NCI-H187 (cell line): ENCODE measurements at regions not wholly inside any gene's neighbourhood (a gene's known extent, or its start where the extent isn't known, plus 50 kb on each side); places are given as distances from the start of the nearest gene placed in this dataset.

Source experiments
- DNase-seq, 2 experiments: peaks; one replicate each; lab custom pipeline; 2025; lab: John Stamatoyannopoulos, UW

DNA sequence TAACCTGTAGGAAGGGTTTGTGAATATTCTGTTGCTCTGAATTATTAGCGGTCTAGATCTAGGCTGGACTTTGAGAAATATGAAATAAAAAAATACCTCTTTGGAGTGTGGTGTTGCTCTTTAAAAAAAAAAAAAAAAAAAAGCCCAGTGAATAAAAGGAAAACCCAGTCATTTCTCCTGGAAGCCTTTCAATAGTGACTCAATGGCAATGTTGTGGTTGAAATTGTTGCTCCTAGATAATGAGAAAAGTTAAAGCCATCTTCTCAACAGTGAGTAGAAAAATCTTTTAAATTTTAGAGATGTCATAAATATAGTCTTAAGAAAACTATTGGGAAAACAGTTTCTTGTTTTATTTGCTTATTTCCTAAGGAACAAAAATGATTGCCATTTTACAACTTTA, 135.3 kb downstream of the RFC3 start:
- DNase-seq = no peak

DNA sequence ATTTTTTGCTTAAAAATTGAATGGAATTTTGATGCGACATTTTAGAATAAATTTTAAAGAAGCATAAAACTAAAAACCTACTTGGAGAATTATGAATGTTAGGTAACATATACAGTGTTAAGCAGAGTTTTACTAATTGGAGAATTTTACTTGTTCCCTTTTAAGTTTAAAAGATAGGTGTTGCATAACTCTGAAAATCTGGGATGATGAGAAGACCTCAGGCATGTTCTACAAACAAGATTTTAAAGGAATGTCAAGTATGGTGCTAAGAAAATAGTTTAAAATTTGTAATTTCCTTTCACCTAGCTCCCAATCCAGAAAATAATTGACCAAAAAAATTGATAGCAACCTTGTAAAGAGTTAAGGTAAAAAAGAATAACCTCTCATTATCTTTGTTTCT, 135.8 kb downstream of the RFC3 start:
- no peak for DNase-seq

DNA sequence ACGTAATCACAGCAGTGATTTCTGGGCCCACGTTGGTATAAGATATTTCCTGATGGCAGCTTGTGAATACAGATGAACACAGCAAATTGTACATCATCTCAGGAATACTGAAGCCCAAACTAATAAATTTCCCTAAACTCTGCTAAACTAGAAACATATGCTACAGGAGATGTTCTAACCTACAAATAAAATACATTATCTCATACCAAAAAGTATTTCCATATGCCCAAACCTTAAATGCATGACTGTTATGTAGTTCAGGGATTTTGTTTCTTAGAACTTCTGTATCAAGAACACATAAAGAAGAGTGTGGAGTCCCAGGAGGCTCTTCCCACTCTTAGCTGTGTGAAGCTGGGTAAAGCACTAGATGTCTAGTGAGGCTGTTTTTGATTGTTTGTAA, 138.4 kb downstream of the RFC3 start:
- DNase-seq = no peak

DNA sequence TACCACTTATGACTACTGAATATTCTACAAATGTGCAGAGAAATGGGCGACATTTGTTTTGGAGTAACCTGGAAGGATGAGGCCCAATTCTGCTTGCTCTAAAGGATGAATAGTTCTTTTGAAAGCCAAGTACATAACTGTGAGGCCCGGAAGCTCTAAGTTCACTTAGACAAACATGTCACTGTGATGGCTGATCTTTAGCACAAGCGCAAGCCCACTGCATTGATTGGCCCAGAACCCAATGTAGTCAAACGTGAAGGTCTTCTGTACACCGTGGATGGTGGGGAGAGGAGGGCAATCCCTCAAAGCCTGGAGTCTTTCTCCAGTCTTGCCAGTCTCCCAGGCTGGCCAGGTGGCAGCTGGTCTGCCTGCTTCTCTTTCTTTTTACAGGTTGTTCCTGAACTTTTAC, 139.6 kb downstream of the RFC3 start:
- DNase-seq = no peak

DNA sequence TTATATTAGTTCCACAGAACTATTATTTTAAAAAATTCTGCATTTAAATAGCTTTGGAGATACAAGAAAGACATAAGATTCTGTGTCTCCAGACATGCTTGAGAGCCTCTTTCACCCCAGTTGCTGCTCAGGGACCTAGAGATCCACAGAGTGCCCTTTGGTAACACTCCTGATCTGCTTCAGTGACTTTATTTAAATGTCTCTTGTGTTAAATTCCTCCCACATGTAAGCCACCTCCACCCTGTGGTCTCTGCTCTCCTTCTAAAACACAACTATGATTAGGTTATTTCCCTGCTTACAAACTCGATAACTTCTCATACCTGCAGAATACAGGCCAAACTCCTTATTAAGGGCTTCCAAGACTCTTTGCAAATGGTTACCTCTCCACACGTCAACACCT, 141.0 kb downstream of the RFC3 start:
- no peak for DNase-seq

DNA sequence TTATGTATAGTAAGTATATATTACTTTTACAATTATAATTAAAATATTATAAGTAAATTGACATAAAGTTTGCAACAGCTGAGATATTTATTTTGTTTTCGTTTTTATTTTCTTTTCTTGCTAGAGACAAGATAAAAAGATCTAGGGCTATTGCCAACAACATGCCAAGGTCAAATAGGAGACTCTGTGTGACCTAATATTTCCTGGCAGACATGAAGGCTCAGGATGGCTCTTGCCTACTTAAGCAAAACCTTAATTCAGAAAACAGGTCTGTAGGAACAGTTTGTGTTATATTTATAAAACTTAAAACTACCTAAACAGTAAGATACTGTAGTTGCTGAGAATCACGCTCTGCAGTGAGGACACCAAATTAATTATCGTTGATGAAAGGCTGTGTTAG, 145.2 kb downstream of the RFC3 start:
- DNase-seq = no peak

DNA sequence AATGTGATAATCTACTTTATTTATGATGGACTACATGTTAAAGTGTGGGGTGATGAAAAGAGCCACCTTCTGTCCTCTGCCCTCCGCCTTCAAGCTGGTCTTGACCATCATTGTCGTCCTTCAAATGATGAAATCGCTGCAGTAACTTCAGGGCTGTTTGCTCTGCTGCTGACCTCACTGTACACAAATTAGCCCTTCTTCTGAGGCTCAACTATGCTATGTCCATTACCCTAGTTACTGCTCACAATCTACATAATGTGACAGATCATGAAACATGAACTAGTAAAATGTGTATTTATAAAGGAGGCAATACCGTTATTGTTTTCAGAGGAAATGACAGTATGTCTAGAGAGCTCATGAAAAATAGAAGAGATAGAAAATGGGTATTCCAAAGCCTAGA, 145.9 kb downstream of the RFC3 start:
- DNase-seq = no peak

DNA sequence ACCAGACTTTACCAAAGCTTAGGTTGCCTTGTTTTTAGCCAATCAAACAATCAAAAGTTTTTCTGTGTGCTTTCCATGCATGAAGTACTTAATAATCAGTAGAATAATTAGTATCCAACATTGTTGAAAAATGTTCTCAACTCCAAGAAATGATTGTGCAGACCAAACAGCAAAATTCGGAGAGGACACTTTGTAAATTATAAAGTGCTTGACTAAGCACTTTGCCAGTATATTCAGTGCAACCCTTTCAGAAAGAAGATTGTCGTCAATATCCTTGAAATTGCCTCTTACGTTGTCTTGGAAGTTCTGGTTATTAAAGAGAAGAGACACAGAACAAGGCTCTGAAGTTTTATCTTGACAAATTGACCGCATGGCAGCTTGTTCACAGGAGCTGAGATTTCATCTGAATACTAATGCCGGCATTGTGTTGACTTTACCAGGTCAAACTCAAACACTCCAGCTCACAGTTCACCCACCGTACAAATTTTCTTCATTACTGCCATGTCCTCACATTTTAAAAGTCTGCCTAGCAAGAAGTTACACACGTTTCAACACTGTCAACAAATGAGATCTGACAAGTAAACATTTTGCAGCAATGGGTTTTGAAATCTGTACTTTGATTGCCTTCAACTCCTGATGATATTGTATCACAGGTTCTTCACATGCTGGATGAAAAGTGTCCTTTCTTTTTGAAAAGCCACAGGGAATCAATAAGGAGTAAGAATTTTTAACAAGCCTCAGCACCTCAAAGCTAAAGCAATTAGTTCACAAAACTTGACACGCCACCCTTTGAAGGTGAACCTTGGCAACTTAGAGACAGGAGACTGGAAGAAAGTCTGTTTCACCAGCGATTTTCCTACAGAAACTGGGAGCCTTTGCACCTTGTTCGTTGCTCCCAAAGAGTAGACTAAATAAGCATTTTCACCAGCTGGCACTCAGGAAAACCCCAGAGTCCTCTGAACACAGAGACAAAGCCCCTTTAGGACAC, 150.9 kb downstream of the RFC3 start:
- no peak for DNase-seq

DNA sequence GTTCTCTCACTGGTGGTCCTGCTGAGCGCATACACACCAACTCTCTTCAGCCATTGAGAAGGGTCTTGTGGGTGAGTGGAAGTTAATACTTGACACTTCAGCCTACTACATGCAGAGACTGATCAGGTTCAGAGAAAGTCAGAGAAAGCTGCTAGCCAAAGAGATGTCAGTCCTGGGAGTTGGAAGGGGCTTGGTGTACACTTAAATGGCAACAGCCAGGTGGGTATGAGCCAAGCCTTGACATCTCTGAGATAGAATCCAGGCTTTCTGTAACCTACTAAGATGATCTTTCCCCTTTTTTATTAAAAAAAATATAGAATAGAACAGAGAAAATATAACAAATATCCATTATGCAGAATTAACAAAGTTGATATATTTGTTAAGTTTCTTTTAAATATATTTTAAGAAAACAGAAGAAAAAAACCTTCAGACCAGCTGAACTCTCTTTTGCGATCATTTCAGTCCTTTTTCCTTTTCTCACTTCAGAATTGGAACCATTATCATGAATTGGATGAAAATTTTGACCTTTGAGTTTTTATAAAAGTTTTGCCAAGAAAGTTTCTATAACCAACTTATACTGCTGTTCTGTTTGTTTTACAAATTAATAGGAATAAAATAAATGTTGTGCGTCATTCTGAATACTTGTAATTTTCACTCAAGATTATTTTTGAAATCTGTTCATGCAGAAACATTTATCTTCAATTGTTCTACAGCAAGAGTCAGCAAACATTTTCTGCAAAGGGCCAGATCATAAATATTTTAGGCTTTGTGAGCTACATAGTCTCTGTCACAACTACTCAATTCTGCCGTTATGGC, 153.0 kb downstream of the RFC3 start:
- DNase-seq = no peak

DNA sequence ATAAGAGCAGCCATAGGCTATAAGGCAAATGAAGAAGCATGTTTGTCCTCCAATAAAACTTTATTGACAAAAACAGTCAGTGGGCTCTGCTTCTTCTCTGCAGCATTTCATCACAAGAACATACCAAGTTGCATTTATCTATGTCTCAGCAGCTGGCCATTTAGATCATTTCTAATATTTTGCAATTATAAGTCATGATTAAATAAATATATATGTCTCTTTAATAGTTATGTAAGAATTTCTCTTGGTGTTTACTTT, 153.5 kb downstream of the RFC3 start:
- no peak for DNase-seq

DNA sequence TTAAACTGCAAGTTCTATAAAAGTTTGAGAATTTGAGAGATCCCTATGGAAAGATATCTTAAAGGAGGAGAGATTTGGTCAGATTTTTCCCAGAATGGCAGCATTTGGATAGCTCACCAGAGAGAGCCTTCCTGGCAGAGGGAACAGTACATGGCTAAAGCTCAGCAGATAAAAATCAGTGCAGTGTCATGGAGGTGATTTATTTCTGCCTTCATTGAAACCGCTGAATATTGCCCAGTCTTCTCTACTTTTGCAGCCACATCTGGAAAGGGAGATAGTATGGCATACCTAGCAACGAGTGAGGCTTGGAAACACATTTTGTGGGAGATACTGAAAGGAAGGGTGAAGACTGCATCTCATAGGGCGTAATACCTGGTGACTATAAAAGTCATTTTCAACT, 155.2 kb downstream of the RFC3 start:
- DNase-seq = no peak

DNA sequence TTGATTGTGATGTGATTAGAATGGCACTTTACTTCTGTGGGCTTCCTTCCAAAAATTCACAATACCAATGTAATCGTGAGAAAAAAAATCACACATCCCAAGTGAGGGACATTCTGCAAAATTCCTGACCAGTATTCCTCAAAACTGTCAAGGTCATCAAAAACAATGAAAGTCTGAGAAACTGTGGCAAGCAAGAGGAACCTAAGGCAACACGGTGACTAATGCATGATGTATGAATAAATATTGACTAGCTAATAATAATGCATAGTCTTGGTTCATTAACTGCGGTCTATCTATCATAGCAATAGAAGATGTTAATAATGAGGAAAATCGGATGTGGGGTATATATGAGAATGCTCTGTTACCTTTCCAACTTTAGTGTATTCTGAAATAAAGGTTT, 159.0 kb downstream of the RFC3 start:
- DNase-seq = no peak

DNA sequence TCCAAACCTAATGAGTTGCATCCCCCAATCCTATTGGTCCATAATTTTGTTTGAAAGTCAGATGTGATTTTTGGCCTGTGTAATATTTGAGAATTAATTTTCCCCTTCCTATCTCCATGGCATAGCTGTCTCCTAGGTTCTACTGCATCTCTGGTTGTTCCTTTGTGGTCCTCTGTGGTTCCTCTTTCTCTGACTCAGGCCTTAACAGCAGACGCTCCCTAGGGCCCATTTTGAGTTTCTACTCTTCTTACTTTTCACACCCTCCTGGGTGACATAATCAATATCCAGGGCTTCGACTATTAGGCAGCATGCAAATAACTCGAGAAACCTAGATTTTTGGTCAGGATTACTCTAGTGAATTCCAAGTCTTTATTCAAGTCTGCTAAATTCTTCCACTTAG, 160.7 kb downstream of the RFC3 start:
- no peak for DNase-seq

DNA sequence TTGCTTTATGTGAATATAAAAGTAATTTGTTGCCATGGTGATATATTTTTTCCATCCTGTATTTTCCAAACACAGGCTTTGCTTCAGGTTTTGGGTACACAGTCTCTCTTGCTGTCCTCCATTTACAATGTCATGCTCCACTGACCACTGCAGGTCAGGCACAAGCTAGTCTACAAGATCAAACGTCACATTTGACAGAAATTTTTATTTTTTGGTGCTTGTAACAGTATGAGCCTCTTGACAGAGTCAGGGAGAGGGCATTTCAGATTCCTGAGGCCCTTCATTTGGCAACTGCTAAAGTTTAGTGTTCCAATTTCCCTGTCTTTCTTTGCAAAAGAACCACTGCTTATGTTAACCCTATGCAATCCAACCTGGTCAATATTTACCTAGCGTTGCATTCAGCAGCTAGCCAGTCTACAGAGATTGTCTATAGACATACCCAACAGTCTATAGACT, 175.0 kb downstream of the RFC3 start:
- DNase-seq = no peak

DNA sequence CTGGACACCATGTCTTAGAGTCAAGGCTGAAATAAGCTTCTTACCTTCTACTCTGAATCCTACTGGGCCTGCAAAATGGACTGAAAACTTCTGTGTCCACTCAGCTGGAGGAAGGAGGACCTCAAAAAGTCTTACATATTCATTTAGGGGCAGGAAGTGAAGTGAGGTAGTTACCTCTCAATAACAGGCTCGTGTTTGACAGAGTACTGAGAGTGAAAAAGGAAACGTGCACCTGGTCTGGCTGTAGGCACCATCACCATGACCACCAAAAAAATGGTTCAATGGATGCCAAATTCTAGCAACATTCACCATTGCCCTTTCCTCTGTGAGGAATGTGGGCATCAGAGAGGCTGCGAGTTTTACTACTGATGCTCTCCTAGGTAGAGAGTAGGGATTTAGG, 176.2 kb downstream of the RFC3 start:
- DNase-seq = no peak

DNA sequence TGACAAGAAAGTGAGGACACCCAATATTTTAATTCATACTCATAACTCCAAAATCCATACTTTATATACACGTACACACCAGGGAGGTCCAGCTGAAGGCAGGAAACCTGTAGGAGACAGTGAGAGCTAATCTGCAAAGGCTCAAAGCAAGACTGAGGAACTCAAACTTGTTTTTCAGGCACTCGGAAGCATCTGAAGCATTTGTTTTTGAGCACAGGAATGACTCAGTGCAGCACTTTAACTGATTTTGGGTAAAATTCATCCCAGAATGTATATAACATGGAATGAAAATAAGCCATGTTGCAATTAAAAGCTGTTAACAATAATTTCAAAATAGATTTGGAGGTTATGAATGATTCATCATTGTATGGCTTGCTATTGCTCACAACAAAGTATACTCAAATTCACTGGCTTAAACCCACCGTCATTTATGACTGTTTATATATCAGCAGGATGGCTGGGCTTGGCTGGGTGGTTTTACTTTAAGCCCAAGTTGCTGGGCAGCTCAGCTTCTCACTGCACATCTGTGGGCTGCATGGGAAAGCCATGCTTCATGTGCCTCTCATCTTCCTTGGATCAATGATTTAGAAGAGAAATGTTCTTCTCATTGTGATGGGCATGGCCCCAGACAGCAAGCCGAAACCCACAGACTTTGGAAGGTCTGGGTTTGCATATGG, 177.0 kb downstream of the RFC3 start:
- no peak for DNase-seq

DNA sequence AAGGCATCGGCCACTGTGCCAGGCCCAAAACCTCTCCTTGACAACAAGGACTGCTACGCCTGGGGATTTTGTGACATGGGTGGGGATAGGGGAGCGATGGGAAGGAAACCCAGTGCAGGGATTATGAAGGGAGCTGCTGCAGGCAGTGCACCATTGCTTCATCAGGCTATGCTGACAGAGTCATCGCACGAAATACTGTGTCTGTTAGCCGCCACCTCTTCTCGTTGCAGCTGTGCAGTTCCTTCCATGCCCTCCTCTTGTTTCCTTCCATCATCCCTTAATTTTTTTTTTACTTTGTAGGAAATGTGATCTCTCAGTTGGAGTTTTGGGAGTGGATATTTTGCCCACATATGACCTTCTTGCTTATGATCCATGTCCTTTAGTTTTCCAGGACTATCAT, 178.7 kb downstream of the RFC3 start:
- no peak for DNase-seq

DNA sequence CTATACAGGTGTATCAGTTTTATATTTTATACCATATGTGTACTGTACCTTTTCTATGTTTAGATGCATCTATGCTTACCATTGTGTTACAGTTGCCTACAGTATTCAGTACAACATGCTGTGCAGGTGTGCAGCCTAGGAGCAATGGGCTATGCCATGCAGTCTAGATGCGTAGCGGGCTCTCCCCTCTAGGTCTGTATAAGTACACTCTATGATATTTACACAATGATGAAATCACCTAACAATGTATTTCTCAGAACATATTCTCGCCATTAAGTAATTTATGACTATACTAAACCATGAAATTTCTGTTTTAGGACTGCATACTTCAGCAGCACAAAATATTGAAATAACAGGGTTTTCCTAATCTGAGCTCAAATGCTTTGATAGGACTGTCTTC, 179.6 kb downstream of the RFC3 start:
- no peak for DNase-seq

DNA sequence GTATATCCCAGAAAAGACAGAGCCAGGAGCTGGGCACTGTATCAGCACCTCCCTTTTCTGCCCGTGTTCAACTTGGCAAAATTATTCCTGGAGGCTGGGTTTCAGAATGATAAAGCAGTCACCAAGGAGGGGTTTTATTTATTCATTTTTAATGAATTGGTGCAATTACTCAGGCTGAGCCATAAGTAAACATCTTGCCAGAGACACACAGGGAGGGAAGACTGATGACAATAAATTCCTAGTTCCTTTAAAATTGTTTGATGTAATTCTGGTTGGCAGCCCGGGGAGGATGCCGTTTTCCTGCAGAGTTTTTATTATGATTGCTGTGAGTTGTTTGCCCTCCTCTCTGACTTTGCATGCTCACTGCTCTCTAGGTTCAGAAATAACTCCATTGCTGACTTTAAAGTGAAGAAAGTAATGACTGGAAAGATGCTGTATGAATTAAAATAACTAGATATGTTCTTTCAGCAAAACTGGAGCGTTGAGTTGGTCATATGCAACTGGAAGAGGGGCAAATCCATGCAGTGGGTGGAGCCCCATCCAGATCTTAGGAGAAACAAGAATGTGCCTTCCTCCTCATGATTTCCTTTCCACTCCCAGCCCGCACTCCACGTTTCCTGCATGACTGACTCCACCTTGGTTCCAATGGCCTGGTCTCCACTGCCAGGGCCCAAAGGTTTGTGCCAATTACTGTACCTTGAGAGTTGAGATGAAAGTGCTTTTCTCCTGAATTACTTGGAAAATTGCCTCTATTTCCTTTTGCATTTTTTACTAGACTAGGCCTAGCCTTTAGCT, 182.1 kb downstream of the RFC3 start:
- no peak for DNase-seq

DNA sequence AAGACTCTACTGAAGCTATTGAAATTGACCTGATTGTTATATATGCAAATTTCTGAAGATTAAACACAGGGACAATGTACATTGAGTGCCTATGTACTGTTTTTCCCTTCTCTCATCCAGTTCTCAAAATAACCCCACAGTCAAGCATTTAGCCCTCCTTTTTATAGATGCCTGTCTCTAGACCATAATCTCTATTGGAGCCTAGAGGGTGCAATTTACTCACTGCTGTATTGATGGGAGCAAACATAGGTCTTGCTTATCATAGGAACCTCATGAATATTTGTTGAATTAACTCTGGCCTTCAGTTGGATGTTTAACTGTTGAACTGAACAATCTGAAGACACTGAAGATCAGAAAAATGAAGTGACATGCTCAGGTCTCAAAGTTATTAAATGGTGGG, 183.0 kb downstream of the RFC3 start:
- DNase-seq = no peak

DNA sequence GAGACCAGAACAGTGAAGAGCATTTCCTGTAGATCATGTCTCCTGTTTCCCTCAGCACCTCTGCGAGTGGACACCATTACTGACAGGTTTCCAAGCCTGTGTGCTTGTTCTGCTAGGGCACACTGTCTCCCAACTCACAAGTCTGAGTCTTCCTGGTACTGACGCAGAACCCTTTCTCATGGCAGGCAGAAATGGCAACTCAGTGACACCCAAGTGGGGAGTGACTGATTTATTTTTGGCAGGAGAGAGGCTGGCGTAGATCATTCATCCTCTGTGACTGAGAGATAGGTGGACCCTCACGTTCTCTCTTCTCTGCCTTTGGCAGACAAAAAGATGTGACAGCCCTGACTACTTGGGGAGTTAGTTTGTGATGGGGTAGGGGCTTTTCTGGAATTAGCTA, 183.4 kb downstream of the RFC3 start:
- no peak for DNase-seq

DNA sequence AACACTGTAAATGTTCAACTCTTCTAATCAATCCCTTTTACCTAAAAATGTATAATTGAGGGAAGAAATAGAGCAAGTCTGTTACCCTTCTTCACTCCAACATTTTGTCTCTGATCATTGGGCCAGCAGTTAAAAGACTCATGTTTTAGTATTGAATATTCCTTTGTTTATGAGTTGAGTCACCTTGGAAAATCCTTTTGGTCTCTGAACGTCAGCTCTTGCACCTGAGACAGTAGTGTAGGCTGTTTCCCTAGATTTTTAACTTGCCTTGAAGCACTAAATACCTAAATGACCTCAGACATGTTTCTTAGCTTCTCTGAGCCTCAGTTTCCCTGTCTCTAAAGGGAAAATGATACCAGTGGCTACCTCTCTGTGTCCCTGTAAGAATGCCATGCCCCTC, 184.2 kb downstream of the RFC3 start:
- DNase-seq = no peak
